Breast epithelium (tissue), 3 donors: ENCODE measurements at regions not wholly inside any gene's neighbourhood (a gene's known extent, or its start where the extent isn't known, plus 50 kb on each side); places are given as distances from the start of the nearest gene placed in this dataset.

Source experiments
- CTCF ChIP-seq, 3 donors: fragments of 450-650 bp; IDR thresholded peaks; one replicate each; pipeline ENCODE4 v1.5.1; 2016 to 2017; ENCODE audit warnings: antibody characterized with exemption in 3 of 3, mild to moderate bottlenecking in 3 of 3, moderate library complexity in 3 of 3
- POLR2A ChIP-seq: fragments of 450-650 bp; IDR thresholded peaks from one replicate; pipeline ENCODE4 v1.6.1; 2016; ENCODE audit warnings: antibody characterized with exemption, mild to moderate bottlenecking, moderate library complexity
- POLR2AphosphoS5 ChIP-seq, 3 donors: sonication (generic); formaldehyde crosslinking; IDR thresholded peaks; one replicate each; pipeline ENCODE4 v1.6.1; 2017; ENCODE audit warnings: antibody characterized with exemption in 3 of 3

GRCh38 chr18:43650426-43650825 is 373.1 kb upstream of the SYT4 start:
- no peak for TF ChIP-seq CTCF (IDR thresholded peaks at IDR 0.05)
- no peak for TF ChIP-seq POLR2AphosphoS5 (IDR thresholded peaks at IDR 0.05)
- TF ChIP-seq POLR2A: no peak
